HCT116 (cell line): ENCODE measurements at regions not wholly inside any gene's neighbourhood (a gene's known extent, or its start where the extent isn't known, plus 50 kb on each side); places are given as distances from the start of the nearest gene placed in this dataset.

ENCODE experiments used
- ATAC-seq: fragments of 200-7000 bp; cut with Tn5 transposase; 2 replicates; pipeline ENCODE4 v1.9.1; 2020; ENCODE audit warnings: mild to moderate bottlenecking, moderate library complexity
- BruUV-seq: library from RNA; stranded (reverse); fragments of 400-500 nt; replicated peaks from 2 replicates; lab custom pipeline; 2021; lab: Mats Ljungman, UMichigan
- CTCF ChIA-PET: fragments of 300-600 bp; sonication (Branson Sonifier 250); formaldehyde crosslinking; loops from one replicate; lab custom pipeline; 2021; ENCODE audit warnings: antibody characterized with exemption; lab: Charles Lee
- POLR2A ChIA-PET: fragments of 300-600, 350-600 bp; sonication (Branson Sonifier 250); formaldehyde crosslinking; loops from one replicate; lab custom pipeline; 2021; ENCODE audit warnings: antibody characterized with exemption; lab: Charles Lee
- RAD21 ChIA-PET, 2 experiments: fragments of 300-600 bp; sonication (Branson Sonifier 250); formaldehyde crosslinking; loops; one replicate each; lab custom pipeline; 2023; ENCODE audit warnings: low total read pairs in 2 of 2; ENCODE audit not compliant: uncharacterized antibody in 2 of 2, unreplicated experiment in 2 of 2, low non-redundant PET in 1 of 2; lab: Charles Lee
- DNase-seq: peaks from one replicate; pipeline ENCODE4 v3.0.0-alpha.2; 2010; ENCODE audit warnings: low read depth, low spot score
- H2AFZ ChIP-seq: fragments of 200-600 bp; shearing (Covaris generic), sonication (generic); 2 replicates; pipeline ENCODE4 v1.6.1; 2017; ENCODE audit warnings: low read depth, mixed run types, mixed read lengths, antibody characterized with exemption, low read length; ENCODE audit not compliant: poor library complexity, severe bottlenecking
- H3K27ac ChIP-seq: 2 replicates; pipeline ENCODE4 v1.5.1; 2012; ENCODE audit warnings: low read depth, low read length
- H3K27me3 ChIP-seq: fragments of 200-600 bp; sonication (generic); 2 replicates; pipeline ENCODE4 v1.6.1; 2016; ENCODE audit warnings: mixed run types, low read length, mixed read lengths; ENCODE audit not compliant: insufficient read depth
- H3K36me3 ChIP-seq, 2 experiments: fragments of 200-500 bp in 1 of 2; fragments of 200-600 bp in 1 of 2; sonication (Bioruptor generic) in 1 of 2; sonication (generic) in 1 of 2; 2 replicates each; pipeline versions ENCODE4 v1.5.1 to v1.6.1; 2014 to 2016; ENCODE audit warnings: low read length in 2 of 2, inconsistent platforms in 1 of 2, mixed read lengths in 1 of 2, mixed run types in 1 of 2; ENCODE audit not compliant: insufficient read depth in 2 of 2, control insufficient read depth in 1 of 2
- H3K4me1 ChIP-seq, 2 experiments: fragments of 200-600 bp in 1 of 2; sonication (generic) in 1 of 2; 2 replicates each; pipeline versions ENCODE4 v1.5.1 to v1.6.1; 2012 to 2017; ENCODE audit warnings: low read length in 2 of 2, inconsistent platforms in 1 of 2, mild to moderate bottlenecking in 1 of 2, mixed read lengths in 1 of 2, mixed run types in 1 of 2, moderate library complexity in 1 of 2; ENCODE audit not compliant: insufficient read depth in 2 of 2, control insufficient read depth in 1 of 2
- H3K4me2 ChIP-seq: fragments of 200-600 bp; sonication (generic); 2 replicates; pipeline ENCODE4 v1.6.1; 2017; ENCODE audit warnings: mixed run types, low read length, mixed read lengths
- H3K4me3 ChIP-seq, 2 experiments: fragments of 200-600 bp in 1 of 2; sonication (generic) in 1 of 2; replicated peaks in 1 of 2; 2 replicates each; pipeline ENCODE4 v1.5.1; 2011 to 2016; ENCODE audit warnings: low read length in 2 of 2, control low read depth in 1 of 2, low read depth in 1 of 2, mild to moderate bottlenecking in 1 of 2, mixed read lengths in 1 of 2, mixed run types in 1 of 2
- H3K79me2 ChIP-seq: fragments of 200-600 bp; sonication (generic); 2 replicates; pipeline ENCODE4 v1.6.1; 2017; ENCODE audit warnings: mild to moderate bottlenecking, mixed run types, low read length, moderate library complexity, mixed read lengths; ENCODE audit not compliant: insufficient read depth
- H3K9ac ChIP-seq: fragments of 200-600 bp; sonication (generic); 2 replicates; pipeline ENCODE4 v1.6.1; 2016; ENCODE audit warnings: low read length, mixed read lengths
- H3K9me2 ChIP-seq: fragments of 200-600 bp; sonication (generic), shearing (Covaris generic); 2 replicates; pipeline ENCODE4 v1.6.1; 2017; ENCODE audit warnings: mixed run types, mild to moderate bottlenecking, moderate library complexity; ENCODE audit not compliant: insufficient read depth
- H3K9me3 ChIP-seq, 2 experiments: fragments of 200-500 bp in 1 of 2; fragments of 200-600 bp in 1 of 2; sonication (Bioruptor generic) in 1 of 2; sonication (generic) in 1 of 2; 2 replicates each; pipeline ENCODE4 v1.6.1; 2014 to 2017; ENCODE audit warnings: low read length in 2 of 2, mixed read lengths in 2 of 2, inconsistent platforms in 1 of 2, low read depth in 1 of 2, mild to moderate bottlenecking in 1 of 2, mixed run types in 1 of 2, moderate library complexity in 1 of 2; ENCODE audit not compliant: control insufficient read depth in 1 of 2, insufficient read depth in 1 of 2
- H4K20me1 ChIP-seq: fragments of 200-600 bp; sonication (generic), shearing (Covaris generic); 2 replicates; pipeline ENCODE4 v1.6.1; 2017; ENCODE audit warnings: mixed run types, mild to moderate bottlenecking, moderate library complexity; ENCODE audit not compliant: insufficient read depth
- CTCF ChIP-seq, 3 experiments: fragments of 200-600 bp in 1 of 3; sonication (generic) in 1 of 3; IDR thresholded peaks in 2 of 3; conservative IDR thresholded peaks in 1 of 3; 2 replicates each; pipeline ENCODE4 v1.5.1; 2012 to 2017; ENCODE audit warnings: low read depth in 2 of 3, low read length in 2 of 3, antibody characterized with exemption in 1 of 3, borderline replicate concordance in 1 of 3, control low read depth in 1 of 3, mild to moderate bottlenecking in 1 of 3, mixed read lengths in 1 of 3, mixed run types in 1 of 3, moderate library complexity in 1 of 3; ENCODE audit not compliant: insufficient read depth in 1 of 3
- MAX ChIP-seq: IDR thresholded peaks from 2 replicates; pipeline ENCODE4 v1.6.1; 2012
- POLR2A ChIP-seq: IDR thresholded peaks from 2 replicates; pipeline ENCODE4 v1.7.0; 2011; ENCODE audit warnings: borderline replicate concordance; ENCODE audit not compliant: insufficient read depth, insufficient read length; ENCODE audit errors: extremely low read depth
- RAD21 ChIP-seq: IDR thresholded peaks from 2 replicates; pipeline ENCODE4 v1.6.1; 2012; ENCODE audit warnings: low read depth, mild to moderate bottlenecking
- REST ChIP-seq: IDR thresholded peaks from 2 replicates; pipeline ENCODE4 v1.6.1; 2012; ENCODE audit warnings: low read depth
- SP1 ChIP-seq: IDR thresholded peaks from 2 replicates; pipeline ENCODE4 v1.6.1; 2012; ENCODE audit warnings: low read depth
- TCF7L2 ChIP-seq: IDR thresholded peaks from 2 replicates; pipeline ENCODE4 v1.7.0; 2011; ENCODE audit warnings: borderline replicate concordance, inconsistent platforms; ENCODE audit not compliant: insufficient read depth, insufficient read length; ENCODE audit errors: extremely low read depth
- YY1 ChIP-seq: IDR thresholded peaks from 2 replicates; pipeline ENCODE4 v1.6.1; 2011; ENCODE audit warnings: low read length, low read depth, moderate library complexity, mild to moderate bottlenecking; ENCODE audit not compliant: insufficient replicate concordance; ENCODE audit errors: extremely low read depth
- intact Hi-C: fragments of 100-400 bp; cut with micrococcal nuclease; formaldehyde crosslinking; loops from 2 replicates; pipeline ENCODE4 v1.10.0; 2022

- no peak for TF ChIP-seq REST
- no peak for TF ChIP-seq SP1
- TF ChIP-seq TCF7L2, result no peak
- TF ChIP-seq CTCF (IDR thresholded peaks at IDR 0.05 in 2 of 3, conservative IDR thresholded peaks at IDR 0.05 in 1 of 3; ENCODE audit: borderline replicate concordance in 1 of 3, insufficient read depth in 1 of 3, low read depth in 2 of 3, low read length in 2 of 3), result no peak
- TF ChIP-seq YY1, result no peak
Measured at GRCh38 chr7:28349637-28350036, 62.7 kb upstream of the CREB5 start (continued).

GRCh38 chr7:28350662-28351061 lies 61.7 kb upstream of the CREB5 start:
- H3K4me1 ChIP-seq, result peaks cover 0 to 10% of the 10 kb centered on the region in 2 experiments; a peak in 2 of 4 replicates
- ChIA-PET CTCF (no interaction called here), POLR2A (no interaction called here), RAD21 (interaction anchor here in 1 of 2 experiments (0.7 kb wide), 1 partner anchor 20 kb away, joined by 3 read pairs; no protein-coding TSS in a partner anchor)
- H3K27me3 ChIP-seq, result no peaks in the 10 kb centered on the region
- H3K4me3 ChIP-seq, result no peak overlapping the region
- H2AFZ ChIP-seq, result no peak overlapping the region
- H3K79me2 ChIP-seq, result no peaks in the 10 kb centered on the region
- no peak overlapping the region for H3K27ac ChIP-seq
- ATAC-seq (no peak), DNase-seq (no peak)
- H3K36me3 ChIP-seq, result no peaks in the 10 kb centered on the region
- BruUV-seq, result no TSS peak
- no peaks in the 10 kb centered on the region for H3K9me3 ChIP-seq
- TF ChIP-seq REST, result no peak
- TF ChIP-seq CTCF (IDR thresholded peaks at IDR 0.05 in 2 of 3, conservative IDR thresholded peaks at IDR 0.05 in 1 of 3; ENCODE audit: borderline replicate concordance in 1 of 3, insufficient read depth in 1 of 3, low read depth in 2 of 3, low read length in 2 of 3), result no peak
- no peak for TF ChIP-seq POLR2A
- no peak for TF ChIP-seq RAD21
- TF ChIP-seq MAX, result no peak
- TF ChIP-seq YY1, result no peak
- no peak overlapping the region for H3K9ac ChIP-seq
- H4K20me1 ChIP-seq, result no peaks in the 10 kb centered on the region
- intact Hi-C loops, result no loop called here
- H3K4me2 ChIP-seq, result no peak overlapping the region
- no peaks in the 10 kb centered on the region for H3K9me2 ChIP-seq
